Keratinocyte (primary cell): ENCODE measurements at regions not wholly inside any gene's neighbourhood (a gene's known extent, or its start where the extent isn't known, plus 50 kb on each side); places are given as distances from the start of the nearest gene placed in this dataset.

Source experiments
- CTCF ChIP-seq, 3 experiments: IDR thresholded peaks in 1 of 3; conservative IDR thresholded peaks in 1 of 3; optimal IDR thresholded peaks in 1 of 3; 2 replicates in 2 of 3; 3 replicates in 1 of 3; pipeline versions ENCODE3 to v1.5.1; 2011; ENCODE audit warnings: low read length in 3 of 3, mild to moderate bottlenecking in 3 of 3, moderate library complexity in 2 of 3, control low read depth in 1 of 3, inconsistent platforms in 1 of 3; ENCODE audit not compliant: insufficient read depth in 2 of 3; ENCODE audit errors: extremely low read depth in 1 of 3
- EZH2 ChIP-seq: IDR thresholded peaks from one replicate; pipeline ENCODE4 v1.6.1; 2012; ENCODE audit warnings: inconsistent platforms, mild to moderate bottlenecking, low read length, moderate library complexity

- TF ChIP-seq CTCF (optimal IDR thresholded peaks at IDR 0.05 in 1 of 3, IDR thresholded peaks at IDR 0.05 in 1 of 3, conservative IDR thresholded peaks at IDR 0.05 in 1 of 3; ENCODE audit: extremely low read depth in 1 of 3, insufficient read depth in 2 of 3, low read length in 3 of 3) (no peak), EZH2 (no peak)
Measured at GRCh38 chr20:11694467-11694866, 223.2 kb upstream of the BTBD3 start.
